Colonic mucosa (tissue), 4 donors: ENCODE measurements at regions not wholly inside any gene's neighbourhood (a gene's known extent, or its start where the extent isn't known, plus 50 kb on each side); places are given as distances from the start of the nearest gene placed in this dataset.

ENCODE experiments used
- DNase-seq: peaks from one replicate; pipeline ENCODE4 v3.0.0-alpha.2; 2020
- H3K27ac ChIP-seq: fragments of 200-600 bp; one replicate; pipeline ENCODE4 v1.8.0; 2021
- H3K27me3 ChIP-seq: fragments of 200-600 bp; one replicate; pipeline ENCODE4 v1.8.0; 2021
- H3K36me3 ChIP-seq: fragments of 200-600 bp; one replicate; pipeline ENCODE4 v1.8.0; 2021
- H3K4me1 ChIP-seq: fragments of 200-600 bp; one replicate; pipeline ENCODE4 v1.8.0; 2021; ENCODE audit warnings: mild to moderate bottlenecking
- H3K4me3 ChIP-seq: fragments of 200-600 bp; one replicate; pipeline ENCODE4 v1.8.0; 2021
- H3K9ac ChIP-seq, 2 donors: one replicate each; pipeline ENCODE4 v1.7.0; 2013; ENCODE audit warnings: control low read depth in 2 of 2, low read depth in 2 of 2, low read length in 2 of 2
- H3K9me3 ChIP-seq: fragments of 200-600 bp; one replicate; pipeline ENCODE4 v1.8.0; 2021
- CTCF ChIP-seq: fragments of 200-600 bp; IDR thresholded peaks from one replicate; pipeline ENCODE4 v1.8.0; 2022; ENCODE audit warnings: antibody characterized with exemption, mild to moderate bottlenecking
- intact Hi-C: fragments of 100-400 bp; cut with DNase I; formaldehyde crosslinking; loops from one replicate; pipeline ENCODE4 v1.14.1; 2022
- donor health status: healthy.
- donor health status: DM: no; HTN: no; CAD: no.
- donor health status: DM: no; HTN: no; CAD: no.

- H3K4me1 ChIP-seq, result no peaks in the 10 kb centered on the region
- H3K27me3 ChIP-seq, result no peaks in the 10 kb centered on the region
- intact Hi-C loops, result no loop called here
- no peak overlapping the region for H3K27ac ChIP-seq
- H3K4me3 ChIP-seq, result no peak overlapping the region
- no peaks in the 10 kb centered on the region for H3K36me3 ChIP-seq
- DNase-seq, result no peak
- no peak overlapping the region for H3K9ac ChIP-seq
- TF ChIP-seq CTCF, result no peak
- H3K9me3 ChIP-seq, result no peaks in the 10 kb centered on the region
Measured at GRCh38 chr7:22670422-22670815, 56.6 kb upstream of the IL6 start.

GRCh38 chr7:22669692-22670421 lies 57.1 kb upstream of the IL6 start:
- TF ChIP-seq CTCF, result no peak
- Histone ChIP-seq H3K27ac (no peak overlapping the region), H3K9ac (no peak overlapping the region), H3K4me3 (no peak overlapping the region), H3K36me3 (no peaks in the 10 kb centered on the region), H3K4me1 (no peaks in the 10 kb centered on the region), H3K27me3 (no peaks in the 10 kb centered on the region), H3K9me3 (no peaks in the 10 kb centered on the region)
- no peak for DNase-seq
- intact Hi-C loops, result no loop called here

GRCh38 chr7:22668971-22669401 lies 58.0 kb upstream of the IL6 start:
- H3K36me3 ChIP-seq, result no peaks in the 10 kb centered on the region
- H3K4me1 ChIP-seq, result no peaks in the 10 kb centered on the region
- no peak for TF ChIP-seq CTCF
- intact Hi-C loops, result no loop called here
- no peaks in the 10 kb centered on the region for H3K9me3 ChIP-seq
- H3K27me3 ChIP-seq, result no peaks in the 10 kb centered on the region
- H3K9ac ChIP-seq, result no peak overlapping the region
- DNase-seq, result no peak
- no peak overlapping the region for H3K4me3 ChIP-seq
- no peak overlapping the region for H3K27ac ChIP-seq

- no peak for TF ChIP-seq CTCF
- H3K36me3 ChIP-seq, result no peaks in the 10 kb centered on the region
- no peaks in the 10 kb centered on the region for H3K27me3 ChIP-seq
- no peak overlapping the region for H3K4me3 ChIP-seq
- intact Hi-C loops, result no loop called here
- no peaks in the 10 kb centered on the region for H3K4me1 ChIP-seq
- H3K9me3 ChIP-seq, result no peaks in the 10 kb centered on the region
- H3K9ac ChIP-seq, result no peak overlapping the region
- no peak for DNase-seq
- no peak overlapping the region for H3K27ac ChIP-seq
Measured at GRCh38 chr7:22667562-22668239, 59.3 kb upstream of the IL6 start.

DNA sequence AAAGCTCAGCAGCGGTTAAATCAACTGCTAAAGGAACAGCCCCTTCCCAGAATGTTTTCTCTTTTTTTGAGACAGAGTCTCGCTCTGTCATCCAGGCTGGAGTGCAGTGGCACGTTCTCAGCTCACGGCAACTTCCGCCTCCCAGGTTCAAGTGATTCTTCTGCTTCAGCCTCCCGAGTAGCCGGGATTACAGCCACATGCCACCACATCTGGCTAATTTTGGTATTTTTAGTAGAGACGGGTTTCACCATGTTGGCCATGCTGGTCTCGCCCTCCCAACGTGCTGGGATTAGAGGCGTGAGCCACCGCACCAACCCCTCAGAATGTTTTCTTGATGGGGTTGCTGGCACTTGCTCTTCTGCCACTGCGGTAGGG lies 59.8 kb upstream of the IL6 start:
- H3K27me3 ChIP-seq, result no peaks in the 10 kb centered on the region
- no peaks in the 10 kb centered on the region for H3K9me3 ChIP-seq
- no peak overlapping the region for H3K4me3 ChIP-seq
- no peak for DNase-seq
- no peak overlapping the region for H3K27ac ChIP-seq
- no peak for TF ChIP-seq CTCF
- H3K36me3 ChIP-seq, result no peaks in the 10 kb centered on the region
- H3K9ac ChIP-seq, result no peak overlapping the region
- intact Hi-C loops, result no loop called here
- no peaks in the 10 kb centered on the region for H3K4me1 ChIP-seq
